GM18867 (cell line): ENCODE measurements at regions not wholly inside any gene's neighbourhood (a gene's known extent, or its start where the extent isn't known, plus 50 kb on each side); places are given as distances from the start of the nearest gene placed in this dataset.
"Not testable (repeated sequence)": the region's sequence is repeated elsewhere in the genome, so short reads cannot be mapped to it uniquely, and the experiment has no call there.

Source experiments
- ATAC-seq: cut with Tn5 transposase; IDR thresholded peaks from one replicate; pipeline ENCODE4 v1.9.1; 2021; ENCODE audit warnings: mild to moderate bottlenecking, moderate library complexity; ENCODE audit not compliant: unreplicated experiment

GRCh38 chrX:150231368-150231767, 131.7 kb upstream of the MAMLD1 start:
- ATAC-seq, result not testable (repeated sequence)

- not testable (repeated sequence) for ATAC-seq
Measured at GRCh38 chrX:150232222-150232621, 130.9 kb upstream of the MAMLD1 start.

- ATAC-seq, result no peak
Measured at GRCh38 chrX:150234126-150234525, 129.0 kb upstream of the MAMLD1 start.

- ATAC-seq, result no peak
Measured at GRCh38 chrX:150236327-150236726, 126.8 kb upstream of the MAMLD1 start.

GRCh38 chrX:150238632-150239382, 124.3 kb upstream of the MAMLD1 start:
- ATAC-seq, result no peak

- no peak for ATAC-seq
Measured at GRCh38 chrX:150239946-150240642, 123.0 kb upstream of the MAMLD1 start.

- no peak for ATAC-seq
Measured at GRCh38 chrX:150240643-150240970, 122.5 kb upstream of the MAMLD1 start.

- ATAC-seq, result no peak
Measured at GRCh38 chrX:150253959-150254620, 109.0 kb upstream of the MAMLD1 start.

GRCh38 chrX:150254909-150255308, 108.2 kb upstream of the MAMLD1 start:
- no peak for ATAC-seq

GRCh38 chrX:150255441-150256296, 107.4 kb upstream of the MAMLD1 start:
- ATAC-seq, result no peak

GRCh38 chrX:150256297-150256650, 106.8 kb upstream of the MAMLD1 start:
- no peak for ATAC-seq

GRCh38 chrX:150257353-150258175, 105.6 kb upstream of the MAMLD1 start:
- ATAC-seq, result no peak

- ATAC-seq, result no peak
Measured at GRCh38 chrX:150258176-150258425, 105.0 kb upstream of the MAMLD1 start.

- no peak for ATAC-seq
Measured at GRCh38 chrX:150258463-150259430, 104.4 kb upstream of the MAMLD1 start.

GRCh38 chrX:150262456-150262855, 100.7 kb upstream of the MAMLD1 start:
- no peak for ATAC-seq

- no peak for ATAC-seq
Measured at GRCh38 chrX:150268839-150269355, 94.2 kb upstream of the MAMLD1 start.

GRCh38 chrX:150269605-150270254, 93.4 kb upstream of the MAMLD1 start:
- ATAC-seq, result no peak

GRCh38 chrX:150270622-150271021, 92.5 kb upstream of the MAMLD1 start:
- no peak for ATAC-seq
